Suppressor macrophage treated with lipopolysaccharide for 1 hour (primary cell): ENCODE measurements at regions not wholly inside any gene's neighbourhood (a gene's known extent, or its start where the extent isn't known, plus 50 kb on each side); places are given as distances from the start of the nearest gene placed in this dataset.
"Not testable (repeated sequence)": the region's sequence is repeated elsewhere in the genome, so short reads cannot be mapped to it uniquely, and the experiment has no call there.

Source experiments
- DNase-seq, 3 donors: peaks; one replicate each; pipeline ENCODE4 v3.0.0-alpha.2; 2020 to 2022

GRCh38 chr21:31530897-31531705, 128.4 kb upstream of the SOD1 start:
- DNase-seq: no peak

- DNase-seq: no peak
Observed at GRCh38 chr21:31530364-31530763, 129.1 kb upstream of the SOD1 start.

- DNase-seq: no peak
Observed at GRCh38 chr21:31529406-31529805, 130.1 kb upstream of the SOD1 start.

GRCh38 chr21:31526040-31526439, 133.5 kb upstream of the SOD1 start:
- DNase-seq: no peak

- no peak for DNase-seq
Observed at GRCh38 chr21:31524140-31524539, 135.4 kb upstream of the SOD1 start.

- no peak for DNase-seq
Observed at GRCh38 chr21:31521515-31521914, 138.0 kb upstream of the SOD1 start.

GRCh38 chr21:31520561-31521098, 138.9 kb upstream of the SOD1 start:
- DNase-seq: no peak

- no peak for DNase-seq
Observed at GRCh38 chr21:31518580-31518979, 140.9 kb upstream of the SOD1 start.

- peak; percentile 26 to 50 (median 39) for DNase-seq
Observed at GRCh38 chr21:31517664-31518414, 141.7 kb upstream of the SOD1 start.

- DNase-seq: no peak
Observed at GRCh38 chr21:31515253-31515652, 144.2 kb upstream of the SOD1 start.

GRCh38 chr21:31514598-31514997, 144.9 kb upstream of the SOD1 start:
- DNase-seq: no peak

- DNase-seq: not testable (repeated sequence)
Observed at GRCh38 chr21:31513541-31513940, 146.0 kb upstream of the SOD1 start.

GRCh38 chr21:31511999-31512398, 147.5 kb upstream of the SOD1 start:
- not testable (repeated sequence) for DNase-seq

- no peak for DNase-seq
Observed at GRCh38 chr21:31511258-31511657, 148.2 kb upstream of the SOD1 start.

- peak; percentile 28 to 39 (median 29) for DNase-seq
Observed at GRCh38 chr21:31509194-31510017, 150.1 kb upstream of the SOD1 start.

- DNase-seq: no peak
Observed at GRCh38 chr21:31505975-31506374, 153.5 kb upstream of the SOD1 start.

GRCh38 chr21:31503939-31504338, 155.6 kb upstream of the SOD1 start:
- DNase-seq: no peak

- DNase-seq: no peak
Observed at GRCh38 chr21:31503467-31503866, 156.0 kb upstream of the SOD1 start.

- no peak for DNase-seq
Observed at GRCh38 chr21:31502537-31503143, 156.9 kb upstream of the SOD1 start.

- no peak for DNase-seq
Observed at GRCh38 chr21:31501926-31502325, 157.6 kb upstream of the SOD1 start.

- no peak for DNase-seq
Observed at GRCh38 chr21:31500982-31501381, 156.9 kb upstream of the TIAM1 start.

- DNase-seq: no peak
Observed at GRCh38 chr21:31500071-31500470, 156.0 kb upstream of the TIAM1 start.

- no peak for DNase-seq
Observed at GRCh38 chr21:31498985-31499384, 154.9 kb upstream of the TIAM1 start.
